GM12878 (cell line): ENCODE measurements at regions not wholly inside any gene's neighbourhood (a gene's known extent, or its start where the extent isn't known, plus 50 kb on each side); places are given as distances from the start of the nearest gene placed in this dataset.

Source experiments
- ATAC-seq: fragments of 200-7000 bp; cut with Tn5 transposase; 3 replicates; pipeline ENCODE4 v1.9.1; 2020; ENCODE audit warnings: mild to moderate bottlenecking, moderate library complexity
- BruUV-seq: library from RNA; stranded (reverse); fragments of 400-500 nt; replicated peaks from 2 replicates; lab custom pipeline; 2021; lab: Mats Ljungman, UMichigan
- CTCF ChIA-PET: fragments of 300-600 bp; sonication (Branson Sonifier 250); formaldehyde crosslinking; extraction: SDS; loops from one replicate; lab custom pipeline; 2021; ENCODE audit warnings: inconsistent platforms; lab: Yijun Ruan, JAX
- POLR2A ChIA-PET: fragments of 350-600 bp; formaldehyde crosslinking; extraction: SDS; loops from one replicate; lab custom pipeline; 2021; ENCODE audit warnings: inconsistent platforms; lab: Charles Lee
- RAD21 ChIA-PET: fragments of 300-600 bp; sonication (Branson Sonifier 250); formaldehyde crosslinking; loops from one replicate; lab custom pipeline; 2023; ENCODE audit warnings: antibody characterized with exemption; ENCODE audit not compliant: unreplicated experiment; lab: Charles Lee
- SMC1A ChIA-PET: fragments of 300-600 bp; sonication (Branson Sonifier 250); formaldehyde crosslinking; loops from one replicate; lab custom pipeline; 2023; ENCODE audit not compliant: unreplicated experiment, uncharacterized antibody; lab: Charles Lee
- DNase-seq: peaks from one replicate; pipeline ENCODE4 v3.0.0-alpha.2; 2011; ENCODE audit warnings: low read depth, low spot score
- FAIRE-seq: peaks from 3 replicates; lab custom pipeline; 2011; peaks lifted over from hg19 to GRCh38; lab: Jason Lieb, UNC
- H2AFZ ChIP-seq: 2 replicates; pipeline ENCODE4 v1.6.0; 2011; ENCODE audit warnings: low read depth, low read length, control low read depth; ENCODE audit not compliant: control insufficient read depth
- H3K27ac ChIP-seq: 2 replicates; pipeline ENCODE4 v1.5.1; 2011; ENCODE audit warnings: control low read depth; ENCODE audit not compliant: control insufficient read depth, insufficient read depth
- H3K27me3 ChIP-seq, 2 experiments: replicated peaks in 1 of 2; 2 replicates each; pipeline versions ENCODE4 v1.6.0 to v1.6.1; 2011; ENCODE audit warnings: low read length in 1 of 2; ENCODE audit not compliant: control insufficient read depth in 2 of 2, insufficient read depth in 2 of 2
- H3K36me3 ChIP-seq, 2 experiments: 2 replicates each; pipeline ENCODE4 v1.5.1; 2011; ENCODE audit warnings: low read length in 1 of 2; ENCODE audit not compliant: control insufficient read depth in 2 of 2, insufficient read depth in 2 of 2
- H3K4me1 ChIP-seq: 2 replicates; pipeline ENCODE4 v1.6.1; 2011; ENCODE audit warnings: mild to moderate bottlenecking, low read length, moderate library complexity, mixed read lengths; ENCODE audit not compliant: control insufficient read depth, insufficient read depth
- H3K4me2 ChIP-seq: 2 replicates; pipeline ENCODE4 v1.6.0; 2011; ENCODE audit warnings: control low read depth; ENCODE audit not compliant: control insufficient read depth, insufficient read depth
- H3K4me3 ChIP-seq: fragments of 200-600 bp; sonication (generic); 2 replicates; pipeline ENCODE4 v1.5.1; 2016
- H3K79me2 ChIP-seq: 2 replicates; pipeline ENCODE4 v1.6.0; 2011; ENCODE audit warnings: low read length; ENCODE audit not compliant: control insufficient read depth, insufficient read depth
- H3K9ac ChIP-seq: 2 replicates; pipeline ENCODE4 v1.8.0; 2011; ENCODE audit warnings: low read length, control low read depth, mixed read lengths; ENCODE audit not compliant: control insufficient read depth, insufficient read depth
- H3K9me3 ChIP-seq: replicated peaks from 3 replicates; pipeline ENCODE4 v1.5.1; 2011; ENCODE audit warnings: mild to moderate bottlenecking, low read length; ENCODE audit not compliant: control insufficient read depth, insufficient read depth
- H4K20me1 ChIP-seq: 2 replicates; pipeline ENCODE4 v1.6.0; 2011; ENCODE audit not compliant: control insufficient read depth, insufficient read depth
- CTCF ChIP-seq, 3 experiments: IDR thresholded peaks in 2 of 3; conservative IDR thresholded peaks in 1 of 3; 2 replicates each; pipeline ENCODE4 v1.5.1; 2011; ENCODE audit warnings: low read depth in 3 of 3, low read length in 3 of 3, mild to moderate bottlenecking in 3 of 3, control low read depth in 2 of 3, moderate library complexity in 2 of 3, inconsistent platforms in 1 of 3, mixed read lengths in 1 of 3; ENCODE audit not compliant: control insufficient read depth in 2 of 3, insufficient read depth in 1 of 3; ENCODE audit errors: extremely low read depth in 1 of 3
- EZH2 ChIP-seq: IDR thresholded peaks from 2 replicates; pipeline ENCODE4 v1.6.1; 2012; ENCODE audit warnings: low read depth, mild to moderate bottlenecking, control low read depth, inconsistent platforms, low read length, borderline replicate concordance; ENCODE audit not compliant: control insufficient read depth
- IRF5 ChIP-seq: fragments of 450-650 bp; IDR thresholded peaks from 2 replicates; pipeline ENCODE4 v1.6.1; 2017; ENCODE audit warnings: borderline replicate concordance
- KDM1A ChIP-seq: fragments of 200-600 bp; sonication (generic); IDR thresholded peaks from 2 replicates; pipeline ENCODE4 v1.6.1; 2016; ENCODE audit warnings: borderline replicate concordance
- MTA3 ChIP-seq: IDR thresholded peaks from 2 replicates; pipeline ENCODE4 v1.6.1; 2012; ENCODE audit warnings: low read length, inconsistent platforms, borderline replicate concordance
- NFIC ChIP-seq: IDR thresholded peaks from 2 replicates; pipeline ENCODE4 v1.6.1; 2012; ENCODE audit warnings: low read depth, mild to moderate bottlenecking, inconsistent platforms, low read length, moderate library complexity
- NKRF ChIP-seq: fragments of 450-650 bp; conservative IDR thresholded peaks from 2 replicates; pipeline ENCODE4 v1.6.1; 2017; ENCODE audit warnings: mild to moderate bottlenecking, moderate library complexity
- POU2F2 ChIP-seq: IDR thresholded peaks from 3 replicates; pipeline ENCODE4 v1.6.1; 2011; ENCODE audit warnings: low read depth, mild to moderate bottlenecking, low read length, borderline replicate concordance
- ZNF687 ChIP-seq: fragments of 450-650 bp; IDR thresholded peaks from 2 replicates; pipeline ENCODE4 v1.6.1; 2017; ENCODE audit warnings: mild to moderate bottlenecking, moderate library complexity
- WGBS: methylation state at CpG from one replicate; pipeline ENCODE4 v1.1.6; 2016; ENCODE audit warnings: low lambda C conversion rate; ENCODE audit not compliant: insufficient replicate concordance, insufficient coverage; ENCODE audit errors: missing lambda C conversion rate; 5-methylcytosine and 5-hydroxymethylcytosine counted together
- in situ Hi-C: fragments of 300-500 bp; cut with MboI; formaldehyde crosslinking; loops from 9 replicates; pipeline ENCODE4 v1.14.3; 2018; ENCODE audit warnings: mixed read lengths
- intact Hi-C: fragments of 100-400 bp; cut with micrococcal nuclease; formaldehyde crosslinking; loops from one replicate; pipeline ENCODE4 v1.14.2; 2022; ENCODE audit not compliant: unreplicated experiment

GRCh38 chr2:176479961-176480360 lies 210.7 kb downstream of the MTX2 start:
- 42% methylated on average over 1 of the region's 1 CpG for WGBS
- no peak for ATAC-seq
- RAD21 ChIA-PET, result interaction anchor here (0.8 kb wide), 1 partner anchor 25 kb away, joined by 4 read pairs; no protein-coding TSS in a partner anchor
- Histone ChIP-seq H3K27me3 (no peaks in the 10 kb centered on the region; a peak in 2 of 4 replicates), H3K36me3 (no peaks in the 10 kb centered on the region), H4K20me1 (no peaks in the 10 kb centered on the region), H2AFZ (no peak overlapping the region), H3K27ac (no peak overlapping the region), H3K79me2 (no peaks in the 10 kb centered on the region), H3K4me2 (no peak overlapping the region), H3K9me3 (no peaks in the 10 kb centered on the region), H3K9ac (no peak overlapping the region), H3K4me1 (no peaks in the 10 kb centered on the region), H3K4me3 (no peak overlapping the region)
- BruUV-seq, result no TSS peak
- POLR2A ChIA-PET, result no interaction called here
- in situ Hi-C loops (no loop called here), intact Hi-C loops (no loop called here)
- FAIRE-seq, result no peak
- SMC1A ChIA-PET, result interaction anchor here (0.6 to 1.5 kb wide), 3 partner anchors 16 to 25 kb away, joined by 3 to 4 read pairs (median 4); no protein-coding TSS in a partner anchor
- TF ChIP-seq EZH2 (no peak), NKRF (no peak), NFIC (no peak), IRF5 (no peak), CTCF (IDR thresholded peaks at IDR 0.05 in 2 of 3, conservative IDR thresholded peaks at IDR 0.05 in 1 of 3; ENCODE audit: control insufficient read depth in 2 of 3, extremely low read depth in 1 of 3, insufficient read depth in 1 of 3, low read depth in 3 of 3, low read length in 3 of 3) (no peak), ZNF687 (no peak), MTA3 (no peak), KDM1A (no peak), POU2F2 (no peak)
- DNase-seq, result no peak
- CTCF ChIA-PET, result interaction anchor here (0.6 to 2.6 kb wide), 3 partner anchors 25 to 858 kb away, joined by 3 to 11 read pairs (median 5); no protein-coding TSS in a partner anchor
